ENCODE measurements at regions not wholly inside any gene's neighbourhood (a gene's known extent, or its start where the extent isn't known, plus 50 kb on each side); places are given as distances from the start of the nearest gene placed in this dataset.
"Not testable (repeated sequence)": the region's sequence is repeated elsewhere in the genome, so short reads cannot be mapped to it uniquely, and the experiment has no call there.

DNA sequence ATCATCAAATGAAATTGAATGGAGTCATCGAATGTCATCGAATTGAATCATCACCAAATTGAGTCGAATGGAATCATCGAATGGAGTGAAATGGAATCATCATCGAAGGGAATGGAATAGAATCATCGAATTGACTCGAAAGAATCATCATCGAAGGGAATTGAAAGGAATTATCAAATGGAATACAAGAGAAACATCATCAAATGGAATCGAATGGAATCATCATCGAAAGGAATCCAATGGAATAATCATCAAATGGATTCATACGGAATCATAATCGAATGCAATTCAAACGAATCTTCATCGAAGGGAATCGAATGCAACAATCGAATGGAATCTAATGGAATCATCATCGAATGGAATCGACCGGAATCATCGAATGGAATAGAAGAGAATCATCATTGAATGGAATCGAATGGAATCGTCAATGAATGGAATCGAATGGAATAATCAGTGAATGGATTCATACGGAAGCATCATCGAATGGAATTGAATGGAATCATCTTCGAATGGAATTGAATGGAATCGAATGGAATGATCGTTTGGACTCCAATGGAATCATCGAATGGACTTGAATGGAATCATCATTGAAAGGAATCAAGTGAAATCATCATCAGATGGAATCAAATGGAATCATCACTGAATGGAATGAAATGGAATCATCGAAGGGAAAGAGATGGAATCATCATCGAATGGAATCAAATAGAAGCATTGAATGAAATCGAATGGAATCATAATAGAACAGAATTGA is 238.2 kb downstream of the SHCBP1 start:
- H3K27me3 Mint-ChIP-seq; H3K4me3 Mint-ChIP-seq; H3K27ac Mint-ChIP-seq; ATAC-seq (replicated peaks); H3K36me3 Mint-ChIP-seq (ENCODE audit: insufficient read depth); H3K4me1 Mint-ChIP-seq (ENCODE audit: low read depth in 2 of 2): not testable (repeated sequence)
- H3K9me3 Mint-ChIP-seq: peaks cover 6 to 19% of the 10 kb centered on the region in 2 donors
- DNase-seq: peak in 2 of 3 experiments; percentile 13 to 20

DNA sequence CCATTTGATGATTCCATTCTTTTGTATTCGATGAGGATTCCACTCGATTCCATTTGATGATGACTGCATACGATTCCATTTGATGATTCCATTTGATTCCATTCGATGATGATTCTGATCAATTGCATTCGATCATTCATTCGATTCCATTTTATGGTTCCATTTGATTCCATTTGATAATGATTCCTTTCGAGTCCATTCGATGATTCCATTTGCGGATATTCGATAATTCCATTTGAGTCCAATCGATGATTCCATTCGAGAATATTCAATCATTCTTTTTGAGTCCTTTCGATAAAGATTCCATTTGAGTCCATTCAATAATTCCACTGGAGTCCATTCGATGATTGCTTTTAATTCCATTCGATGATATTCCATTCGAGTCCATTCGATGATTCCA is 239.1 kb downstream of the SHCBP1 start:
- H3K4me1 Mint-ChIP-seq (ENCODE audit: low read depth in 2 of 2); H3K4me3 Mint-ChIP-seq; H3K27me3 Mint-ChIP-seq; H3K36me3 Mint-ChIP-seq (ENCODE audit: insufficient read depth); ATAC-seq (replicated peaks); H3K27ac Mint-ChIP-seq; DNase-seq: not testable (repeated sequence)
- peaks cover 3 to 11% of the 10 kb centered on the region in 2 donors for H3K9me3 Mint-ChIP-seq

GRCh38 chr16:46381344-46381743 is 239.8 kb downstream of the SHCBP1 start:
- H3K27me3 Mint-ChIP-seq; ATAC-seq (replicated peaks); H3K9me3 Mint-ChIP-seq; H3K4me1 Mint-ChIP-seq (ENCODE audit: low read depth in 2 of 2); DNase-seq; H3K36me3 Mint-ChIP-seq (ENCODE audit: insufficient read depth); H3K4me3 Mint-ChIP-seq; H3K27ac Mint-ChIP-seq: not testable (repeated sequence)

Data from effector memory CD8-positive, alpha-beta T cell (primary cell).